Fibroblast of lung (primary cell): ENCODE measurements at regions not wholly inside any gene's neighbourhood (a gene's known extent, or its start where the extent isn't known, plus 50 kb on each side); places are given as distances from the start of the nearest gene placed in this dataset.

ENCODE experiments used
- EZH2 ChIP-seq: IDR thresholded peaks from 2 replicates; pipeline ENCODE4 v1.5.1; 2012; ENCODE audit warnings: low read length, control low read depth, mild to moderate bottlenecking; ENCODE audit errors: missing control alignments
- TF ChIP-seq, protein P1 (sequence below), 2 donors: IDR thresholded peaks in 1 of 2; conservative IDR thresholded peaks in 1 of 2; 1 replicate in 1 of 2; 2 replicates in 1 of 2; pipeline ENCODE4 v1.5.1; 2011 to 2012; ENCODE audit warnings: low read length in 2 of 2, control low read depth in 1 of 2, inconsistent platforms in 1 of 2, low read depth in 1 of 2, mild to moderate bottlenecking in 1 of 2

DNA sequence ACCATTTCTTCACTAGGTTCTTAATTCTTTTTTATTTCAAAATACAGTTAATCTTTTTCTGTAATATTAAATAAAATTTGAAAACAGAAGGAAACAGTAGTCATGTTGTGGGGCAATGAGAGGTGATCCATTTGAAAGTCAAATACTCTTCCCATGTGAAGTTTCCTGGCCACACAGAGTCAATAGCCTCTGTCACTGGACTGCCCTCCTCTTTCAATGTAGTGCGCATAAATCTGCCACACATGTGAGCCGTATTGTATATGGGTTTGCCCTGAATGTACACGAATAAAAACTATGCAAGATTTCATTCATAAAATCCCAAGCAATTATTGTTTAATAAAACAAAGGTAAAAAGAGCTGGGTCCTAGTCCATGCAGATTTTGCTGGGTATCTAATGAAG is 59.1 kb downstream of the NKX6-1 start:
- TF ChIP-seq, protein P1, sequence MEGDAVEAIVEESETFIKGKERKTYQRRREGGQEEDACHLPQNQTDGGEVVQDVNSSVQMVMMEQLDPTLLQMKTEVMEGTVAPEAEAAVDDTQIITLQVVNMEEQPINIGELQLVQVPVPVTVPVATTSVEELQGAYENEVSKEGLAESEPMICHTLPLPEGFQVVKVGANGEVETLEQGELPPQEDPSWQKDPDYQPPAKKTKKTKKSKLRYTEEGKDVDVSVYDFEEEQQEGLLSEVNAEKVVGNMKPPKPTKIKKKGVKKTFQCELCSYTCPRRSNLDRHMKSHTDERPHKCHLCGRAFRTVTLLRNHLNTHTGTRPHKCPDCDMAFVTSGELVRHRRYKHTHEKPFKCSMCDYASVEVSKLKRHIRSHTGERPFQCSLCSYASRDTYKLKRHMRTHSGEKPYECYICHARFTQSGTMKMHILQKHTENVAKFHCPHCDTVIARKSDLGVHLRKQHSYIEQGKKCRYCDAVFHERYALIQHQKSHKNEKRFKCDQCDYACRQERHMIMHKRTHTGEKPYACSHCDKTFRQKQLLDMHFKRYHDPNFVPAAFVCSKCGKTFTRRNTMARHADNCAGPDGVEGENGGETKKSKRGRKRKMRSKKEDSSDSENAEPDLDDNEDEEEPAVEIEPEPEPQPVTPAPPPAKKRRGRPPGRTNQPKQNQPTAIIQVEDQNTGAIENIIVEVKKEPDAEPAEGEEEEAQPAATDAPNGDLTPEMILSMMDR (conservative IDR thresholded peaks at IDR 0.05 in 1 of 2, IDR thresholded peaks at IDR 0.05 in 1 of 2; ENCODE audit: low read depth in 1 of 2, low read length in 2 of 2) = no peak
- TF ChIP-seq EZH2 = no peak
